ENCODE measurements at regions not wholly inside any gene's neighbourhood (a gene's known extent, or its start where the extent isn't known, plus 50 kb on each side); places are given as distances from the start of the nearest gene placed in this dataset.

GRCh38 chr3:24958271-24958670, 463.6 kb upstream of the THRB start:
- Histone ChIP-seq H3K4me1 (ENCODE audit: control extremely low read depth in 1 of 4, control insufficient read depth in 4 of 4, insufficient read depth in 4 of 4, low read length in 3 of 4) (no peaks in the 10 kb centered on the region), H3K27ac (ENCODE audit: insufficient read depth in 1 of 2, low read depth in 1 of 2, low read length in 2 of 2, poor library complexity in 1 of 2, severe bottlenecking in 2 of 2) (no peak overlapping the region), H3K36me3 (ENCODE audit: control insufficient read depth in 4 of 4, insufficient read depth in 4 of 4, low read length in 3 of 4) (no peaks in the 10 kb centered on the region), H3K4me3 (ENCODE audit: control insufficient read depth in 1 of 7, extremely low read depth in 1 of 7, insufficient read depth in 4 of 7, low read depth in 2 of 7, low read length in 6 of 7) (no peak overlapping the region), H3K27me3 (replicated peaks in 2 of 5; ENCODE audit: control insufficient read depth in 4 of 5, insufficient read depth in 5 of 5, low read length in 4 of 5) (peaks cover 0 to 2% (median 0%) of the 10 kb centered on the region in 5 experiments), H3K9me3 (ENCODE audit: control extremely low read depth in 1 of 5, control insufficient read depth in 4 of 5, insufficient read depth in 2 of 5, low read depth in 1 of 5, low read length in 4 of 5) (no peaks in the 10 kb centered on the region)
- POLR2A ChIA-PET = interaction anchor here (0.6 kb wide), 1 partner anchor 497 kb away, joined by 5 read pairs; no protein-coding TSS in a partner anchor
- no peak for DNase-seq
- CTCF ChIA-PET = no interaction called here
- WGBS (ENCODE audit: insufficient coverage) = no CpG with 5 or more reads among the region's 2 CpGs

GRCh38 chr3:24958910-24959447, 464.3 kb upstream of the THRB start:
- DNase-seq = no peak
- CTCF ChIA-PET = no interaction called here
- POLR2A ChIA-PET = no interaction called here

GRCh38 chr3:24963762-24964625, 464.1 kb upstream of the RARB start:
- H3K4me3 ChIP-seq (ENCODE audit: control insufficient read depth in 1 of 7, extremely low read depth in 1 of 7, insufficient read depth in 4 of 7, low read depth in 2 of 7, low read length in 6 of 7) = no peak overlapping the region
- ChIA-PET POLR2A (no interaction called here), CTCF (no interaction called here)
- peak; percentile 11 to 23 (median 13) for DNase-seq
- no peaks in the 10 kb centered on the region for H3K4me1 ChIP-seq (ENCODE audit: control extremely low read depth in 1 of 4, control insufficient read depth in 4 of 4, insufficient read depth in 4 of 4, low read length in 3 of 4)
- H3K9me3 ChIP-seq (ENCODE audit: control extremely low read depth in 1 of 5, control insufficient read depth in 4 of 5, insufficient read depth in 2 of 5, low read depth in 1 of 5, low read length in 4 of 5) = no peaks in the 10 kb centered on the region
- no peaks in the 10 kb centered on the region for H3K27me3 ChIP-seq (replicated peaks in 2 of 5; ENCODE audit: control insufficient read depth in 4 of 5, insufficient read depth in 5 of 5, low read length in 4 of 5)
- H3K27ac ChIP-seq (ENCODE audit: insufficient read depth in 1 of 2, low read depth in 1 of 2, low read length in 2 of 2, poor library complexity in 1 of 2, severe bottlenecking in 2 of 2) = no peak overlapping the region
- H3K36me3 ChIP-seq (ENCODE audit: control insufficient read depth in 4 of 4, insufficient read depth in 4 of 4, low read length in 3 of 4) = no peaks in the 10 kb centered on the region
- 54% methylated on average over 2 of the region's 2 CpGs for WGBS (ENCODE audit: insufficient coverage)

More at GRCh38 chr3:24958910-24959447, 464.3 kb upstream of the THRB start:
- H3K36me3 ChIP-seq (ENCODE audit: control insufficient read depth in 4 of 4, insufficient read depth in 4 of 4, low read length in 3 of 4) = no peaks in the 10 kb centered on the region
- no peak overlapping the region for H3K4me3 ChIP-seq (ENCODE audit: control insufficient read depth in 1 of 7, extremely low read depth in 1 of 7, insufficient read depth in 4 of 7, low read depth in 2 of 7, low read length in 6 of 7)
- H3K27me3 ChIP-seq (replicated peaks in 2 of 5; ENCODE audit: control insufficient read depth in 4 of 5, insufficient read depth in 5 of 5, low read length in 4 of 5) = peaks cover 0 to 2% (median 0%) of the 10 kb centered on the region in 5 experiments
- no peaks in the 10 kb centered on the region for H3K4me1 ChIP-seq (ENCODE audit: control extremely low read depth in 1 of 4, control insufficient read depth in 4 of 4, insufficient read depth in 4 of 4, low read length in 3 of 4)
- no peaks in the 10 kb centered on the region for H3K9me3 ChIP-seq (ENCODE audit: control extremely low read depth in 1 of 5, control insufficient read depth in 4 of 5, insufficient read depth in 2 of 5, low read depth in 1 of 5, low read length in 4 of 5)
- H3K27ac ChIP-seq (ENCODE audit: insufficient read depth in 1 of 2, low read depth in 1 of 2, low read length in 2 of 2, poor library complexity in 1 of 2, severe bottlenecking in 2 of 2) = no peak overlapping the region
- 100% methylated on average over 4 of the region's 5 CpGs for WGBS (ENCODE audit: insufficient coverage)

GRCh38 chr3:24965706-24966385, 462.2 kb upstream of the RARB start:
- no peaks in the 10 kb centered on the region for H3K9me3 ChIP-seq (ENCODE audit: control extremely low read depth in 1 of 5, control insufficient read depth in 4 of 5, insufficient read depth in 2 of 5, low read depth in 1 of 5, low read length in 4 of 5)
- no peak overlapping the region for H3K4me3 ChIP-seq (ENCODE audit: control insufficient read depth in 1 of 7, extremely low read depth in 1 of 7, insufficient read depth in 4 of 7, low read depth in 2 of 7, low read length in 6 of 7)
- ChIA-PET CTCF (no interaction called here), POLR2A (no interaction called here)
- no peaks in the 10 kb centered on the region for H3K36me3 ChIP-seq (ENCODE audit: control insufficient read depth in 4 of 4, insufficient read depth in 4 of 4, low read length in 3 of 4)
- H3K4me1 ChIP-seq (ENCODE audit: control extremely low read depth in 1 of 4, control insufficient read depth in 4 of 4, insufficient read depth in 4 of 4, low read length in 3 of 4) = no peaks in the 10 kb centered on the region
- H3K27ac ChIP-seq (ENCODE audit: insufficient read depth in 1 of 2, low read depth in 1 of 2, low read length in 2 of 2, poor library complexity in 1 of 2, severe bottlenecking in 2 of 2) = no peak overlapping the region
- no peaks in the 10 kb centered on the region for H3K27me3 ChIP-seq (replicated peaks in 2 of 5; ENCODE audit: control insufficient read depth in 4 of 5, insufficient read depth in 5 of 5, low read length in 4 of 5)
- no CpG with 5 or more reads among the region's 2 CpGs for WGBS (ENCODE audit: insufficient coverage)
- DNase-seq = no peak

GRCh38 chr3:24968036-24968435, 460.0 kb upstream of the RARB start:
- no CpG with 5 or more reads among the region's 1 CpG for WGBS (ENCODE audit: insufficient coverage)
- ChIA-PET POLR2A (no interaction called here), CTCF (no interaction called here)
- no peak overlapping the region for H3K4me3 ChIP-seq (ENCODE audit: control insufficient read depth in 1 of 7, extremely low read depth in 1 of 7, insufficient read depth in 4 of 7, low read depth in 2 of 7, low read length in 6 of 7)
- H3K4me1 ChIP-seq (ENCODE audit: control extremely low read depth in 1 of 4, control insufficient read depth in 4 of 4, insufficient read depth in 4 of 4, low read length in 3 of 4) = no peaks in the 10 kb centered on the region
- H3K27me3 ChIP-seq (replicated peaks in 2 of 5; ENCODE audit: control insufficient read depth in 4 of 5, insufficient read depth in 5 of 5, low read length in 4 of 5) = no peaks in the 10 kb centered on the region
- H3K9me3 ChIP-seq (ENCODE audit: control extremely low read depth in 1 of 5, control insufficient read depth in 4 of 5, insufficient read depth in 2 of 5, low read depth in 1 of 5, low read length in 4 of 5) = no peaks in the 10 kb centered on the region
- no peaks in the 10 kb centered on the region for H3K36me3 ChIP-seq (ENCODE audit: control insufficient read depth in 4 of 4, insufficient read depth in 4 of 4, low read length in 3 of 4)
- H3K27ac ChIP-seq (ENCODE audit: insufficient read depth in 1 of 2, low read depth in 1 of 2, low read length in 2 of 2, poor library complexity in 1 of 2, severe bottlenecking in 2 of 2) = no peak overlapping the region
- no peak for DNase-seq

GRCh38 chr3:24972491-24972890, 455.6 kb upstream of the RARB start:
- H3K27me3 ChIP-seq (replicated peaks in 2 of 5; ENCODE audit: control insufficient read depth in 4 of 5, insufficient read depth in 5 of 5, low read length in 4 of 5) = no peaks in the 10 kb centered on the region
- DNase-seq = no peak
- no peak overlapping the region for H3K27ac ChIP-seq (ENCODE audit: insufficient read depth in 1 of 2, low read depth in 1 of 2, low read length in 2 of 2, poor library complexity in 1 of 2, severe bottlenecking in 2 of 2)
- no peaks in the 10 kb centered on the region for H3K4me1 ChIP-seq (ENCODE audit: control extremely low read depth in 1 of 4, control insufficient read depth in 4 of 4, insufficient read depth in 4 of 4, low read length in 3 of 4)
- peaks cover 0 to 1% (median 0%) of the 10 kb centered on the region in 5 experiments for H3K9me3 ChIP-seq (ENCODE audit: control extremely low read depth in 1 of 5, control insufficient read depth in 4 of 5, insufficient read depth in 2 of 5, low read depth in 1 of 5, low read length in 4 of 5)
- POLR2A ChIA-PET = no interaction called here
- no peak overlapping the region for H3K4me3 ChIP-seq (ENCODE audit: control insufficient read depth in 1 of 7, extremely low read depth in 1 of 7, insufficient read depth in 4 of 7, low read depth in 2 of 7, low read length in 6 of 7)
- WGBS (ENCODE audit: insufficient coverage) = no CpG with 5 or more reads among the region's 1 CpG
- no peaks in the 10 kb centered on the region for H3K36me3 ChIP-seq (ENCODE audit: control insufficient read depth in 4 of 4, insufficient read depth in 4 of 4, low read length in 3 of 4)
- CTCF ChIA-PET = interaction anchor here (0.8 kb wide), 1 partner anchor 101 kb away, joined by 3 read pairs; no protein-coding TSS in a partner anchor

- Histone ChIP-seq H3K36me3 (ENCODE audit: control insufficient read depth in 4 of 4, insufficient read depth in 4 of 4, low read length in 3 of 4) (no peaks in the 10 kb centered on the region), H3K27me3 (replicated peaks in 2 of 5; ENCODE audit: control insufficient read depth in 4 of 5, insufficient read depth in 5 of 5, low read length in 4 of 5) (no peaks in the 10 kb centered on the region), H3K27ac (ENCODE audit: insufficient read depth in 1 of 2, low read depth in 1 of 2, low read length in 2 of 2, poor library complexity in 1 of 2, severe bottlenecking in 2 of 2) (no peak overlapping the region), H3K4me1 (ENCODE audit: control extremely low read depth in 1 of 4, control insufficient read depth in 4 of 4, insufficient read depth in 4 of 4, low read length in 3 of 4) (no peaks in the 10 kb centered on the region), H3K4me3 (ENCODE audit: control insufficient read depth in 1 of 7, extremely low read depth in 1 of 7, insufficient read depth in 4 of 7, low read depth in 2 of 7, low read length in 6 of 7) (no peak overlapping the region), H3K9me3 (ENCODE audit: control extremely low read depth in 1 of 5, control insufficient read depth in 4 of 5, insufficient read depth in 2 of 5, low read depth in 1 of 5, low read length in 4 of 5) (peaks cover 0 to 1% (median 0%) of the 10 kb centered on the region in 5 experiments)
- ChIA-PET CTCF (no interaction called here), POLR2A (no interaction called here)
- WGBS (ENCODE audit: insufficient coverage) = 100% methylated on average over 5 of the region's 5 CpGs
- DNase-seq = no peak
Measured at GRCh38 chr3:24981309-24981708, 446.8 kb upstream of the RARB start.
